DMS79 (cell line): ENCODE measurements at regions not wholly inside any gene's neighbourhood (a gene's known extent, or its start where the extent isn't known, plus 50 kb on each side); places are given as distances from the start of the nearest gene placed in this dataset.
"Not testable (repeated sequence)": the region's sequence is repeated elsewhere in the genome, so short reads cannot be mapped to it uniquely, and the experiment has no call there.

Experiments used
- DNase-seq: peaks from one replicate; lab custom pipeline; 2025; lab: John Stamatoyannopoulos, UW

- DNase-seq = no peak
Observed at GRCh38 chr22:22120160-22120559, 124.4 kb upstream of the VPREB1 start.

GRCh38 chr22:22118987-22119386, 125.6 kb upstream of the VPREB1 start:
- DNase-seq = no peak

DNA sequence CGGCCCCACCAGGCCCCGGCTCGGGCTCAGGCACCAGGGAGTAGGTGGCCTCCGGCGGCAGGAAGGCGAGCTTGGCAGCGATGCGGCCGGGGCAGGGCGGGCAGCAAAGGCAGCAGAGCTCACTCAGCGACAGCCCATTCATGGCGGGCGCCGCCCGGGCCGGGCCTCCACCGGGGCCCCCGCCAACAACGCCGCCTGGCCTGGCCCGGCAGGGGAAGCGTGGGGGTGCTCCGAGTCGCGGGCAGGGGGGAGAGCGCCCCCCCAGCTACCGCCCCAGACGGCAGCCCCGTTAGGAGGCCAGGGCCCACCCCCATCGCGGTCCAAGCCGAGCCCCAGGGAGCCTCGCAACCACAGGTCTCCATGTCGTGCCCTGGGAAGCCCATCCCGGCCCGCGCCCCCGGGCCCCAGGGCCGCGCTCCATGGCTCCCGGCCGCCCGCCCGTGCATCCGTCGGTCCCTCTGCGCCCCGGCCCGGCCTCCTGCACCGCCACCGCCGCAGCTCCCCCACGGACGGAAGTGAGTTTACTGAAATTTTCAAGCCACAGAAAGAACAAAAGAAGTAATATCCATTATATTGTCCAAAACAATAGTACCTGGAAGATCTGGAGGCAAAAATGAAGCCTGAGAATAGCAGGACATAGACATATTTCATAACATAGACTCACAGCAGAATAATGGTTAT, 126.6 kb upstream of the VPREB1 start:
- DNase-seq = not testable (repeated sequence)

- not testable (repeated sequence) for DNase-seq
Observed at GRCh38 chr22:22116997-22117770, 127.4 kb upstream of the VPREB1 start.

DNA sequence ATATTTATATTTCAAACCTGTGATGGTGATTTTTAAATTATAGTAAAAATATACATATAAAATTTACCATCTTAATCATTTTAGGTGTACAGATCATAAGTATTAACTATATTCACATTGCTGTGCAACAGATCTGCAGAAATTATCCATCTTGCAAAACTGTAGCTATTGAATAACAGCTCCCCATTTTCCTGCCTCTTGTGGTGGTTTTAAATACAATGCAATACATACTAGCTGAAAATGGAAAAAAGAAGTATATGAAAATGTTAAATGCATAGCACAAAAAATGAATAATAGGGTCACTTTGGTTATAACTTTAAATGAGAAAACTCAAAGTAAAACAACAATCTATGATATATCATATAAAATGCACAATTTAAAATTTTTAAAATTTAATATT, 130.9 kb upstream of the VPREB1 start:
- no peak for DNase-seq

GRCh38 chr22:22112533-22113294, 130.1 kb upstream of the TOP3B start:
- no peak for DNase-seq

- DNase-seq = no peak
Observed at GRCh38 chr22:22111983-22112382, 129.4 kb upstream of the TOP3B start.

DNA sequence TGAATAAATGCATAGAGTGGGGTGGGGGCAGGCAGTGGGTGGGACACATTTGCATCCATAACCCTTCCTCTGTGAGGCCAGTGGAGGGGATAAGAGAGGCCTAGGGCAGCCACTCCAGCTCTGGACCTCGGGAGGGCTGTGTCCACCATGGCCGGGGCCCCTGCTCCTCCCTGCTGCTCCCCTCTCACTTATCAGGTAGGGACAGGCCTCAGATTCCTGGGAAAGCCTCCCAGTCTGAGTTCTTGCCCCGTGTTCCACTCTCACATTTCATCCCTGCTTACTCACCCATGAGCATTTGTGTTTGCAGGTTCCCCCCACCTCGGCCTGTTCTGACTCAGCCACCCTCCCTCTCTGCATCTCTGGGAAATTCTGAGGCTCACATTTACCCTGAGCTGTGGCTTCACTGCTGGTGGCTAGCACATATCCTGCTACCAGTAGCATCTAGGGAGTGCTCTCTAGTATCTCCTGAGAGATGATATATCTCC, 128.7 kb upstream of the TOP3B start:
- DNase-seq = no peak

DNA sequence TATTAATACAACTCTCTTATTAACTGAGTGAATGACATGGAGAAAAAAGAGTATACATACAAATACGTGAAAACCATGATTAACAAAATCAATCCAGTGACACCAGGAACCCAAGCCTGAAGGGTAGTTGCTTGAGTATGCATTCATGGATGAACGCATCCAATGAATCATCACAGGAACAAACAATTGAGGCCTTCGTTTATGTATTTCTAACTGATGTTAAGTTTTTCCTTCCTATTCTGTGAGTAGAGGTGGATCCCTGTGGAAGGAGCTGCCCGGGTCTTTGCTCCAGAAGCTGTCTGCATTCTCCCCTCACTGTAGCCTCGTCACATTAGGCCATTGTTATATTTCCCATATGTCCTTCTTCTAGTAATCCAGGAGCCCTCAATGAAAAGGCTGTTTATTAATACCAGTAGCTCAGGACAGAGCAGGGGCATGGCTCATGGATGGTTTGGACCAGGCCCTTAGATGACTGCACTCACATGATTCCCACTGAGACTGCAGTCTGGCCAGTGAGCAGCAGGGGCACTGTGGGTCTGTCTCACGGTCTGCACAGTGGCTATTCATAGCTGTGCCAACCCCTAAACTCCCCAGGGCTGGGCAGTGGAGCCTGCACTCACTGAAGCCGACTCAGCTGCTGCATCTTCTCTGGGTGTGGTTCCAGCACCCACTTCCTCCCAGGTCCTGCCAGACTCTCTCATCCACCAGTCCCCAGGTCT, 128.1 kb upstream of the TOP3B start:
- no peak for DNase-seq

DNA sequence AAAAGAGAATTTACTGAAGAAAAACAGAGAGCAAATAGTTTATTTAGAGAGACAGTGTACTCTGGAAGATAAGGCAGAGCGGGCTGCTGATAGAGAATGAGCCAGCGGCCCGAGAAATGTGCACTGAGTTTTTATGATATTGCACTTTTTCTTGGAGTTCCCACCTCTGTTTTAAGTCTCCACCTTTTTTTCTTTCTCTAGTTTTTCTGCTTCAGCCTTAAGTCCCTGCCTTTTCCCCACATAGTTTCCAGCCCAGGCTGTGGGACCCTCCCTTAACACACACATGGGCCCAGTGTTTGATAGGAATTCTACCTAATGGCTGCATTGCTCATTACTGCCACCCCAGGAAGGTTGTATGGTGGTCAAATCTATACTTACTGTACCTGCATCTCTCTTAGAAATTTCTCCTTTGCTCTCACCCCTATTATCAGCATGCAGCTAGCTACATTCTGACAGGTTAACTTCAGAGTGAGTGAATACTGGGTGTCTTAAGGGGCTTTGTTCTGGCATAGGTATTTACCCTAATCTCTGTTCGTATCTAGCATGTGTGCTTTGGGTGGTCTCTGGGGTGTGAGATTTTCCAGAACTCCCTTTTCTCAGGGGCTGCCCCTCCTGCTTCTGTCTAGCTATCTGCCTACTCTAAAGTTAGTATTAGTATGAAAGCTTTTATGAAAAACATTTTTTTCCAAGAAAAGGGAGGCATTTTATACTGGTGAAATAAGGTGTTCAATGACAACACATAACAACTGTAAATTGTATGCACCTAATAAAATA, 127.3 kb upstream of the TOP3B start:
- no peak for DNase-seq

GRCh38 chr22:22106855-22107254, 124.3 kb upstream of the TOP3B start:
- no peak for DNase-seq

DNA sequence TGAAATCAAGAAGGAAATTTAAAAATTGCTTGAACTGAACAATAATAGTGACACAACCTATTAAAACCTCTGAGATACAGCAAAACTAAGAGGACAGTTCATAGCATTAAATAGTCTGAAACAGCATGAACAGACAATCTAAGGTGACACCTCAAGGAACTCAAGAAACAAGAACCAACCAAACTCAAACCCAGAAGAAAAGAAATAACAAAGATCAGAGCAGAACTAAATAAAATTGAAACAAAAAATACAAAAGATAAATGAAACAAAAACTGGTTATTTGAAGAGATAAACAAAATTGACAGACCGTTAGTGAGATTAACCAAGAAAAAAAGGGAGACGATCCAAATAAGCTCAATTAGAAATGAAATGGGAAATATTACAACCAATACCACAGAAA, 122.8 kb upstream of the TOP3B start:
- no peak for DNase-seq

DNA sequence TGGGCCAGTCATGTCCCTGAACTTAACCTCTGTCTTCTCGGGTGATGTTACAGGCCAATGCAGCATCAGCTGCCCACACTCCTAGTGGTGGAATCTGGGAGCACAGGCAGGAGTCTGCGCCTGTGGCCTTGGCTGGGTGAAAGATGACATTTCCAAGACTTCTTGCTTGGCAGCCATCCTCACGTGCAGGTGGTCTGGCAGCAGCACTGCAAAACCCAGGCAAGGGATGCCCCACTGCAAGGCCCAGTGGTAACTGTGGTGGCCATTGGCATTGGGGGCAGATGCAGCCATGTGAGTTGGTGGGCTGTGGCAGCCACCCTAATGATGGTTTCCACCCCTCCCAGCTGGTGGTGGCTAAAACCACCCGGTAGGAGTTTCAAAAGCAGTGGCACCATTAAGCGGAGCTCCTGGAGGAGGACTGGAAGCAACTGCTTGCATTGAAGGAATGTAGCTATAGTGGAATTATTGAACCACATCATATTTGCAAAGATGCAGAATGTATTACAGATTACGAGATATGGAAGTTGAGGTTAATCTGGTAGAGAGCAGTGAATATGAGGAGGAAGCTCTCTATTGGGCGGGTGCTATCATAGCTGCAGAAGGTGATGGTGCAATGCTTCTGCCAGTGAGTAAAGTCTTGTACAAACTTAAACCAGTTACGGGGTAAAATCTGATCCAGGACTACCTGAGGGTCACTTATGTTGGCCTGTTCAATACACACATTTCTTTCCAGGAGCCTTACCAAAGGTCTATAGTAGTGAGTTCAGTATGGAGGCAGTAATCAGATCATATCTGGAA, 120.7 kb upstream of the TOP3B start:
- no peak for DNase-seq

DNA sequence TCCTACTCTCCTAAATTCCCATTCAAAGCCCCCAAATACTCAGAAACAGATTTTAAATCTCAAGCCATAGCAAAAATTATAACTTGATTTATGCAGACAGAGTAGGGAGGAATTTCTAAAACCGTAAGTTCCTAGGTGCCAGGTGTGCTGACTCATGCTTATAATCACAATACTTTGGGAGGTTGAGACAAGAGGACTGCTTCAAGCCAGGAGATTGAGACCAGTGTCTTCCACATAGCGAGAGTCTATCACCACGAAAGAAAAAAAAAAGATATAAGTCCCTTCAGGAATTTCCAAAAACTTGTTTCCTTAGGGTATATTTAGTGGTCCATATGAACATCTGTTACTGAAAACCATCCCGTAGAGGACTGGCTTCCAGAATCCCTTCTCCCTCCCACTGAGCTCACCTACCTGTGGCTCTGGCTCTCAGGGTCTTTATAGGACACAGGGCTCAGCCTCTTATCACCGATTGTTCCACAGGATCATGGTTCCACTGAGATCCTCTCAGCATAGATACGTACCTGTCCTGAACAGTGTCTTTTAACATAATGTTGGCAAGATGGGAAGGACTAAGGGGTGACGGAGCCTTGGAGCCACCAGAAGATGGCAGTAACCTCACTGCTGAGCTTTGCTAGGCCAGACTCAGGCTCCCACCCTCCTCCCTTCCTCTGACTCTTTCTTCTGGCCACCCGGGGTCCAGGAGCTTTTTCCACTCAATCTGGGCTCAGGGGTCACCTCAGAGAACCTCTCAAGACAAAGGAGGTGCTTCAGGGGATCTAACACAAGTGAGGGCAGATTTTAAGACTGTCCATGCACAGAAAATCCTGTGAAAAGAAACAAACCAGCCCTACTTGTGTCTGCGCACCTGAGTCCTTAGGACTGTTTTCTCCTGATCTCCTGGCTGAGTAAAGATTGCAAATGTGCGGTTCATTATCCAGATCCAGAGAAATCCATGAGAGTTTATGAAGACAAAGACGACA, 117.5 kb upstream of the TOP3B start:
- no peak for DNase-seq

DNA sequence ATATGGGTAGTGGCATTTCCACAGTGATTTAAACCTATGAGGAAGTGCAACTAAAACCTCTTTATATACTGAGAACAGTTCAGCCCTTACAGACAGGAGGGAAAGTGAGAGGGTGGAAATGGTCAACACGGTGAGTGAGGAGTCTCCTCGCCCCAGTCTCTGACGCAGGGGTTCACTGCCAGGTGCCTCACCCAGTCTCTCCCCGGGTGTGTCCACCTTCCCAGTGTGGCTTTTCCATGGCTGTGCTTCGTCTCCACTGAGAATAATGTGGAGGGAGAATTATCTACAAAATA, 116.6 kb upstream of the TOP3B start:
- no peak for DNase-seq

GRCh38 chr22:22098457-22099193, 116.0 kb upstream of the TOP3B start:
- no peak for DNase-seq

GRCh38 chr22:22097727-22098228, 115.2 kb upstream of the TOP3B start:
- DNase-seq = no peak

GRCh38 chr22:22094921-22095320, 112.3 kb upstream of the TOP3B start:
- DNase-seq = no peak

- DNase-seq = no peak
Observed at GRCh38 chr22:22094514-22094913, 111.9 kb upstream of the TOP3B start.
